NCI-H1417 (cell line): ENCODE measurements at regions not wholly inside any gene's neighbourhood (a gene's known extent, or its start where the extent isn't known, plus 50 kb on each side); places are given as distances from the start of the nearest gene placed in this dataset.
"Not testable (repeated sequence)": the region's sequence is repeated elsewhere in the genome, so short reads cannot be mapped to it uniquely, and the experiment has no call there.

Source experiments
- DNase-seq, 3 experiments: peaks; one replicate each; lab custom pipeline; 2025; lab: John Stamatoyannopoulos, UW

DNA sequence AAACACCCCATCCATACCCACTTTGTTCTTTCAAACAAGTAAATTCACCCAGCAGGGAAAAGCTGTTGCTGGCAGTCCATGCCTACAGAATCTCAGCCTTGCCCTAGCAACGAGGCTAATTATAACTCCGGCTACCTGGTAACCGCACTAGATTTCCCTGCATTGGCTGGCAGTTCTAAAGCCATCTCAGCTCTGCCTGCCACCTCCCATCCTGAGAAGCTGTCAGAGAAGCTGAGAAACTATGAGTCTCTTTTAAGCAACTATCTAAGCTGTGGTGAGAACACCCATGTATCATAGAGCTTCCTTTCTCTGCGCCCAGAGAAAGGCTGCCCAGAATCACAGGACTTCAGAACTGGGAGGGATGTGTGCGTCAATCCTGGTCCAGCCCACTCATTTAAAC lies 126.5 kb upstream of the NBPF9 start:
- not testable (repeated sequence) for DNase-seq

DNA sequence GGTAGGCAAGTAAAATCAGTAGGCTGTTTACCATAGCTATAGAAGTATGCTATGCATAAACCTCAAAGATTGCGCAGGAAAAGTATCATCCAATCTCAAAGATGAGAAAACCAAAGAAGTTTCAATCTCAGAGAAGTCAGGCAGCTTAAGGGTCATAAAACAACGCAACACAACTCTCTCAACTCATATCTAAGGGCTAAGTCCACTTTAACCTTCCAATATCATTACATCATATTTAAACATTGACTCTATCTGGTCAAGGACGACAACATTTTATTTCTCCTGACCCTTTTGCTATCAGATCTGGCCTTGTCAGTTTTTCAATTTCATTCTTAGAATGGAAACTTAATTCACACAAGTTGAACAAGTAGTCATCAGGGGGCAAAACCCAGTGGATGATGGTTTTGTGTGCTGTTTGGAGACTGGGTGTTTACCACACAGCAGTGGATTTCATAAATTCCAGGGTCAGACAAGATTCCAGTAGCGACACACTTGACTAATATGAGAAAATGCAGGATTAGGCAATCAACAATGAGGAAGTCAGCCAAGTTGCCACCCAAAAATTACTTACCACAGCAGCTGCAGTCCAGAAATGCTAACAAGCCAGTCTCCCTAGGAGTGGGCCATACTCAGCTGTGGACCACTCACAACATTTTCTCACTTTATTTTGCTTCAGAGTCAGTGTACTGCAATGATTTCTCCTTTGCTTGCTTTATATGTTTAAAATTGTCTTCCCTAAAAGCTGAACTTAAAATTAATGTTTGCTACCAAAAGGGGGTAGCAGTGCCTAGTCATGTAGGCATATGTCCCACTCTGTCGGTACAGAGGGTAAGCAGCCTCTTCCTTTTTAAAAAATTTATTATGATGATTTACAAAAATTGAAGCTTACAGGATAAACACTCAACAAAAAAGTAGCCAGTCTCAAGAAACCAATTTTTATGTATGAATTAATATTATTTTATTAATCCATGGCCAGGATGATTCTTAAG lies 131.9 kb upstream of the NBPF9 start:
- DNase-seq, result not testable (repeated sequence)

DNA sequence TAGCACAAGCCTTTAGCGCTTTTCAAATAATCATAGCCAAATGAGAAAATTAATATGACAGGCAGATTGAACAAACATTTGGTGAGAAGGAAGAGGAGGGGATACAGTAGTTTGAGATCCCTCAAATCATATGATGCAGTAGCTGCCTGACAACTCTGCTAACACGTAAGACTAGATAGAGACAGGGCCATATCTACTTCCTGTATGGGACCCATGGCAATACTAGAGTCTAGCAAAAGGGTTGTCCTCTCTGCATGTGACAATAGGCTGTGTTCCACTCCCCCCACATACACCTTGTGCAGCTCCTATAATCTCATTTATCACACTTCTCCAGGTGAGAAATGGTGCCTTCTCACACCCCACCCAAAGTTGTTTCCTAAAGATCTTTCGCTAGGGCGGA lies 134.2 kb upstream of the NBPF9 start:
- not testable (repeated sequence) for DNase-seq

DNA sequence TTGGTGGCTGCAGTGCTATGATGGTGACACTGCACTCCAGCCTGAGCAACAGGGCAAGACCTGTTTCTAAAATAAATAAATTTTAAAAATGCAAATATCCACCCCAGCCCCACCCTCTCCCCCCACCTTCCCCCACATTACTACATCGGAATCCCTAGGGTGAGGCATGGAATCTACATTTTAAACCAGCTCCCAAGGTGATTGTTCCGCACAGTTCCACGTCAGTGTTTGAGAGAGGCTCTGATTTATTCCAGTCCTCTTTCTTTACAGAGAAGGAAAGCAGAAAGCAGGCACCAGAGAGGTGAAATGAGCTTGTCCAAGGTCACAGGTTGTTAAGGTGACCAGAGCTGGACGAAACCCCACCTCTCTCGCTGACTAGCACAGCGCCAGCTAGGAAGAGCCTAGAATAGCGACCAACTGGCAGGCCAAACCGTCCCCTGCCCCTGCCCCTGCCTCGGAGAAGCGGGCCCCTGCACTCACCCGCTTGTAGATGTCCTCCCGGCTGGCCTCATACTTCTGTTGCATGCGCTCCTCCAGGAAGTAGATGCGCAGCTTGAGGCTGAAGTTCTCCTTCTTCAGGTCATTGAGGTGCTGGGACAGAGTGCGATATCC lies 136.7 kb upstream of the NBPF9 start:
- not testable (repeated sequence) for DNase-seq

DNA sequence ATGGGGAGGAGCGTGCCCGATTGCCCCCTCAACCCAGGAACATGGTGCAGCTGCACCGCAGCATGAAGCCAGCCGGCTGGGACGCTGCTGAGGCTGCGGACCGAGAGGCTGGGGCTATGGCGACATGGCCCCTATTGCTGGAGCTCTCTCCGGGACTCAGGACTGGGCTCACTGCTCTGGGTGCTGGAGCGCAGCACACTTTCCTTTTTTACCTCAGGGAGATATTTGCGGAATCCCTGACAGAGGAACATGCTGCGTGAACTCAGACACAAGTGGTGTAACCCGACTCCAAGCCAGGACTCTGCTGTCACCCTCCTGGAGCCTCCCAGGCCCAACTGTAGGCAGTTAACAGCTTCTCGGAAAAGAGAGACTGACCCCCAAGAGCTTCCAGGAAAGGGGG lies 137.2 kb upstream of the NBPF9 start:
- DNase-seq, result not testable (repeated sequence)

DNA sequence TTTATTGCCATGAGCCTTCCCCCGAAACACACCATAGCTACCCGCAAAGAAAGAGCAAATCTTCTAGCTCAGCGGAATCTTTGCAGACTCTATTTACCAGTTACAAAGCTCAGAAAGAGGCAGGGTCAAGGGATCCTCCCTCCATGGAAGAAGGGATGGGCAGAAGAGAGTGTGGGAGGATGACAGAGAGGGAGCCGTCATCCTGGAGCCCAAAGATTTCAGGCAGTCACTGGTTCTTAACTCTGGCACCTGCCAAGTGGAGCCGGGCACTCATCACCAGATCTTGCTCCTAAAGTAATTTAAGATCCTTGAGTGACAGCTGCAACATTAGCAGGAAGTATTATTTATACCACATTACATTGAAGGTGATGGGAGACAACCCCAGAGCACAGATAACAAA lies 137.9 kb upstream of the NBPF9 start:
- DNase-seq, result not testable (repeated sequence)

DNA sequence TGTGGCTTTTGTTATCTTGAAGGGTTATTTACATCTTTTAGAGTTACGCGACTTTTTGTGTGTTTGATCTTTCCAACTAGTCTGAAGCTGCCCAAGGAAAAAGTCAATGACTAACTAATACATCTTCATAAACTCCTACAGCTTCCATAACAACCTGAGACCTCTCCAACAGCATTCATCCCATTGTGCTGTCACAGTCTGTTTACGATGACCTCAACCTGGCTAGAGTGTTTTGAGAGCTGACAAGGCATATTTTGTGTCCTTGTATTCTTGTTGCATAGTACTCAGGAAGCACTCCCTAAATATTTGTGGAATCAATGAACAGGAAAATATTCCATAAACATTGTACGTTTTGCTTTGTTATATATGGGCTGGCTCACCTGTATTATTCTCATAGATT lies 140.2 kb upstream of the NBPF9 start:
- DNase-seq, result not testable (repeated sequence)

DNA sequence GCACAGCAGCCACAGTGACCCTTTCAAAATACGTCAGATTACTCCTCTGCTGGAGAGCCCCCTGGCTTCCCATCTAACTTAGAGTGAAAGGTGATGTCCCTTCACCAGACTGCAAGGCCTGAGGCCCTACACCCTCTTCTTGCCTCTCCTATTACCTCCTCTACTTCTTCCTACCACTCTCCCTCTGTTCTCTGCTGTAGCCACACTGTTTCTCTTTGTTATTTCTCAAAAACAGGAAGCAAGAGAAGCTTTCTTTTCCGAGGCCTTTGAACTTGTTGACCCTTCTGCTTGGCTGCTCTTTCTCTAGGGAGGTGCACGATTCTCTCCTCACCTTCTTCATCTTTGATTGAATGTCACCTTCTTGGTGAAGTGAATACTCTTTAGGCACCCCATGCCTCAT lies 141.3 kb upstream of the NBPF9 start:
- DNase-seq, result not testable (repeated sequence)

DNA sequence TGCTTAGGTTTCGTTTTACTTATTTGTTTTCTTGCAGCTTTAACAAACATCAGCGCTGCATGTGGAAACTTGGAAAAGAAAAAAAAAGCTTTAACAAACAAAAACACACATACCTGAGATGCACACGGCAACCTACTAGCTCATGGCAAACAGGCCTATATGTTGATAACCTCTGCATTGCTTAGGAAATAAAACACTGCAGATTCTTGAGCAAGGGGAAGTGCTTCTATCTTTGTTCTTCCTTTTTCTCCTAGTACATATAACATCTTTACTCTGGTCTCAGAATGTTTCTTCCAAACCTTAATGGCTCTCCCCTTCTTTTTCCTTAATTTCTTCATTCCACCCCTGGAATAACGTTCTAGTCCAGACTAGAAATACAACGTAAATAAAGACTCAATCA lies 142.9 kb upstream of the NBPF9 start:
- DNase-seq, result not testable (repeated sequence)

DNA sequence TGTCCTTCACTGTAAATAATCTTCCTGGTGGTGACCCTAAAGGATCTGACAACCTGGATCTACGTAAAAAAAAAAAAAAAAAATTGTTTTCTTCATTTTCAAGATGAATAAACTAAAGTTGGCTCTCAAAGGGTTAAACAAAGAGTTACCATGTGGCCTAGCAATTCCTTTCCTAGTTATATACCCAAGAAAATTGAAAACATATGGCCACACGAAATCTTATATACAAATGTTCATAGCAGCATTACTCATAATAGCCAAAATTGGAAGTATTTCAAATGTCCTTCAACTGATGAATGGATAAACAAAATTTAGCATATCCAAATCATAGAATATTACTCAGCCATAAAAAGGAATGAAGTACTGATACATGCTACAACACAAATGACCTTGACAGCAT lies 145.3 kb upstream of the NBPF9 start:
- not testable (repeated sequence) for DNase-seq

DNA sequence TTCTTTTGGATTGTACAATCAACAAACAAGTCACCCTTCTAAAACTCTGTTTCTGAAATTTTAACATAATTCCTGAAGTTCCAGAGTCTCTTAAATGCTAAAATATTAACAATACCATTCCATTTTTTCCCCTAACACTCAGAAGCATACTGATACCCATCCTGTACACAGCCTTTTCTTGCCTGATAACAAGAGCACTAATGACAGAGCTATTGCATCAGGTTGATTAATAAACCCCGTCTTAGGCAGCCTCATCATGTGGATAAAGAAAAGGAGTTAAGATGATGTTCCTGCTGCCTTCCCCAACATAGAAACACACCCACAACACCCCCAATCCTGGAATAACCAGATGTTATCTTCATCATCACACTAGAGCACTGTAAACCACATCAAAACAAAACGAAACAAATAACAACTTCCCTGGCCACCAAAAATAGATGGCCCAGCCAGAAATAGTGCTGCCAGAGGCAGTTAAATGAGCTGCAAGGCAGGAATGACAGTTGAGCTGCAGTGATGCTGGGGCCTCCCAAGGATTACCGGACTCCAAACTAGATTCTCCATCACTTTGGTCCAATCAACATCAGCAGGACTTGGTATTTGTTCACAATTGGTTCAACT lies 146.6 kb upstream of the NBPF9 start:
- DNase-seq, result not testable (repeated sequence)

DNA sequence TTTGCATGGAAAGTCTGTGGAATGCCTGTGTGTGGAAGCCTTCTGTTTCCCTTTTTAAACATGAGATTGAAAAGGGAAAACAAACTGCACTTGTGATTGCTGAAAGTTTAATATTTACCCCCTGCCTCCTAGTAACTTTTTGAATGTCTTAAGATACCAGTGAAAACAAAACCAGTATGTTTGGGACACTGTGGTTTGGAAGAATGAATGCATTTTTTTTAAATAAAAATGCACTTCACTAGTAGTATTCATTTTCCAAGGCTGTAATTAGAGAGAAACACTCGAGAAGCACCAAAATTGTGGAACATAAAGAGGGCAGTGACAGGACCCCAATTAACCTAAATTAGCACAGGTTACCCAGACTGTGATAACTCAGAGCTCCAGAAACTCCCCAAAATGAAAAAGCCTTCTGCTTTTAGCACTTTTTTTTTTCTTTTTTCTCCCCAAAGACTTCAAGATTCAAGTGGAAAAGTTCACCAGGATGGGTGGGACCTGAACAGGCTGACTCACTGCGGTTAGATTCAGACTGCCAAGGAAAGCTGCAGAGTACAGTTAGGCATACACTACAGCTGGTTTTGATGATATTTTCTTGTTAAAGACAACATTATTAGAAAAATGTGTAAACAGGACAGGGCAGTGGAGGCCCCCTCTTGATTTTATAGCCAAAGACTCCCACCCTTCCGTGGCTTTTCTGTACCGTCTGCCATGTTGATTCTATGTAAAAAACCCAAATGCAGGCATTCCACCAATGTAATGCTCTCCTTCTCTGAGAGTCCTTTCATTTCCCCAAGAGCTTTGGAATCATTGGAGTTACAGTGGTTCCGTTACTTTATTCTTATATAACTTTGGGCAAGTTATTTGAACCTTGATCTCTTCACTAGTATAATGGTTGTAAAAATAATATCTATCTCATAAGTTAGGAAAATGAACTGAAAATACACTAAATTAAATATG lies 151.8 kb upstream of the NBPF9 start:
- DNase-seq, result not testable (repeated sequence)

DNA sequence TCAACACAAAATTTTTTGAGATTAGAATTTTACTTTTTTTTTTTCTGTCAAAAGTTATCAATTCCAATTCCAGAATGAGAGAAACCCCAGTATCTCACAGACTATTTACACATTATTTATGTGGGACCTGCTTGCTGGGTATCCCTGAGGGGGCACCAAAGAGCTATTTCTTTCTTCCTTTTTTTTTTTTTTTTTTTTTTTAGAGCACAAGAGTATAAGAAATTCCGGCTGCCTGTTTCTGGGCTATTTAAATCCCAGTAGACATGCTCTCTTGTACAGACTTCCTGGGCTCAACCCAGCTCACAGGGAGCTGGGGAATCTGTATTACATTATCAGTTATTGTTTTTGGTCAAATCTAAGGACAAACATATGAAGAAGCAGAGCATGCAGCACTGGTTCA lies 156.9 kb upstream of the NBPF9 start:
- not testable (repeated sequence) for DNase-seq

DNA sequence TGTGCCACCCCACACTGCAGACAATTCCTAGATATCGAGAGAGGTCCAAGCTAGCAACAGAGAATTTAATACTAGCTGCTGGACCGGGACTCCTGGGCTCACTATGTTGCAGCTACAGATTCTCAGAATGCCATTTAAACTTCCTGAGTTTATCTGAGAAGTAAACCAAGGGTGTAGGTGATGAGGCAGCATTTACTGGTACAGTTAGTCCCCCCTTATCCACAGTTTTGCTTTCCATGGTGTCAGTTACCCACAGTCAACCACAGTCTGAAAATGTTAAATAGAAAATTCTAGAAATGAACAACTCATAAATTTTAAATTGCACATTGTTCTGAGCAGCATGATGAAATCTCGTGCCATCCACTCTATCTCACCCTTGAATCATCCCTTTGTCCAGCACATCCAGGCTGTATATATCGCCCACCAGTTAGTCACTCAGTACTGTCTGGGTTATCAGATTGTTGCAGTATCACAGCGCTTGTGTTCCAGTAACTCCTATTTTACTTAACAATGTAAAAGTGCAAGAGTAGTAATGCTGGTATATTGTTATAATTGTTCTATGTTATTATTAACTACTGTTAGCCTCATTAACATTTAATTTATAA lies 157.5 kb upstream of the NBPF9 start:
- DNase-seq, result not testable (repeated sequence)

DNA sequence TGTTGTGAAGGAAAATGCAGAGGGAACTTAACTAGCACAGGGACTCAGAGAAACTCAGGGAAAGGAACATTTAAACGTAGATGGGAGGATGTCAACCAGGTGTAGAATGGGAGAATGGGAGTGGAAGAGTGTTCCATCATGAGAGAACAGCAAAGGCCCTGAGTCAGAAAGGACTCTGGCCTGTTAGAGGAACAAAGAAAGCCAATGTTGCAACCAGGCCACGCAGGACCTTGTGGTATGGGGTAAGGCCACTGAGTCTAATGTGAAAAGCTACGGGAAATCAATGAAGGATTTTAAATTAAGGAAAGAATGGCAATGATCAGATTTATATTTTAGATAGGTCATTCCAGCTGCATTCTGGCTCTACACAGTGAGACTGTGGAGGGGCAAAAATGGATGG lies 163.9 kb upstream of the NBPF9 start:
- not testable (repeated sequence) for DNase-seq

DNA sequence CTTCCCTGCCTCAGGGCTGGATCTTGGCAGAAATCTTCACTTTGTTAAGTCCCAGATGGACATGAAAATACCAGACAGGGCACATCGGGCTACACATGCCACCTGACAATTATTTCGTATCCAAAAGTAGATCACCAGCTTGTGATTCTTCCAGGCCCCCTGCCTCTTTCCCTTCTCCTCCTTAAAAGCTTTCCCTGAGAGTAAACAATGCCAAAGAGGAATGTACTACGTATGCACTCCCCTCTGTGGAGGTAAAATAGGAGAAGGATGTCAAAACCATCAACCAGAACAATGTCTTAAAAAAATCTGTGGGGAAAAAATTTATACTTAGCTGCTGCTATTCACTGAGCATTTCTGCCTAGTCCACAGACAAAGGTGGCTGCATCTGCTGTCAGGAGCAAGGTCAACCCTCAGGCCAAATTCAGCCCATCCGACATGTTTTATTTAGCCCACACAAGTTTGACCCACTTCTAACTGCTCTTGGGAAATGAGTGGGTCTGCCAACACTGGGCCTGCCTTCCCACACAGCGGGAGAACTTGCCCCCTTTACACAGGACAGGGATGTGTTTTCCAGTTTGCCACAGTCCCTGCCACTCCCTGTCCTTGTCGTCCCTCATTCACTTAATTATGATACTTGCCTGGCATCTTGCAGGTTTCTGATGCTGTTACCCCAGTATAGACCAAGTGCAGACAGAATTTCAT lies 165.8 kb upstream of the NBPF9 start:
- DNase-seq, result not testable (repeated sequence)

DNA sequence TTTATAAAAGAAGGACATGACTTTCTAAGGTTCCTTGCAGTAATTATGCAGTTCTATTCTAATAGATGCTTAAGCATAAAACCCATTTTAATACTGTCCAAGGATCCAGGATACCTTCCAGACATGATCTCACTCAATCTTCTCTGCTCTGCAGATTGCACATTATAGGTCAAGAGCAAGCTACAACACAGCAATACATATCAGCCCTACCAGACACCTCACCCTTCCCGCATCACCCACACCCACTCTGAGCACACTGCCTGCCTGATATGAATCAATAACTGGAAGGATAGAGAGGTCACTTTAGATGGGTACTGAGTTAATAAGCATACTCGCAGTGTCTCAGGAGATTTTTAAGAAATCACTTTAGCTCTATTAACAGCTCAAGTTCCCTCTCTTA lies 166.5 kb upstream of the NBPF9 start:
- not testable (repeated sequence) for DNase-seq

DNA sequence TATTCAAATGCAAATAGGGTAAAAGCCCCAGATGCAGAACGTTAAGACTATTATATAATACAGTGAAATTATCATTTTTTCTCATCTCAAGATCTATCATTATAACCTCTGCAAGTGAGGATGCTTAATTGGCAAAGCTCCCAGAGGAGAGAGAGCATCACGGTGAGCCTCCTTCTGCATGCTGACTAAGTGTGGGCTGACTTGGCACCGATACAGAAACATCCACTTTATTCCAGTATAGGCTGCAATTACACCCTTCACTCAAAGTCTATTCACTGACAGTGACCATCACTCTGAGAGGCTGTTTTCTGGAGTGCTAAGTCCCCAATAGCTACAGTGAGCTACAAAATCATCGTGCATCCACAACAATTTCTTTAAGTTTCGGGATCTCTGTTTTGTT lies 171.1 kb upstream of the NBPF9 start:
- not testable (repeated sequence) for DNase-seq

DNA sequence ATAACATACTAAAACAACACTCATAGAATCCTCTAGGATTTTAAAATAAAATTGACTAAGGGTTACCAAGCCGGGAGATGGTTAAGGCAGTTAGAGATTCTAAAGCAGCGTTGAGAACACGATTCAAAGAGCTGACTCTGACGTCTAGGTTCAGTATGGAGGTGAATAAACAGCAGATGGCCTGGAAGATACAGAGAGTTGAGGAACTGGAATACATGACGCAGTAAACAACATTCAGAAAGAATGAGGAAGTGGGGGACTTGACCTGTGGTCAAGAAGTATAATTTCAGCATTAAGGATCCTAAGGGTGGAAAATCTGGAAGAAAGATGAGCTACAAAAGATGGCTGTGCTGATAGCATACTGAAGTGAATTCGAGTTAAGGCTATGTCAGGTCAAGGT lies 172.5 kb upstream of the NBPF9 start:
- not testable (repeated sequence) for DNase-seq

DNA sequence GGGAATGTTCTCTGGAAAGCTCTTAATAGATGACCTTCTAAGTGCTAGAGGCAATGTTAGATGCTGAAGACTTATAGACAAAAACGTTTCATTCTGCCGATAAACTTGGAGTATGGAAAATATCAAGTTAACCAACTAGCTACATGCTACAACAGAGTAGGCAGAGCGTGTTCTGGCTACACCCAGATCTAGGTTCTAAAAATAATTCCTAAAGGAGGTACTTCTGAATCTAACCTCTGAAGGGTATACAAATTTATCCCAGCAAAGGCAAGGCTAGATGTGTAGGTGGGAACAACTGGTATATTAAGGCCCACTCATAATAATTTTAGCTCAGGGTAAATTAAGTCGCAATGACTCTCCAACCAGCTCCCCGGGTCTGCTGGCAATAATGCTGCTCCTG lies 173.1 kb upstream of the NBPF9 start:
- DNase-seq, result not testable (repeated sequence)
